Tibial artery (tissue), 4 donors: ENCODE measurements at regions not wholly inside any gene's neighbourhood (a gene's known extent, or its start where the extent isn't known, plus 50 kb on each side); places are given as distances from the start of the nearest gene placed in this dataset.
"Not testable (repeated sequence)": the region's sequence is repeated elsewhere in the genome, so short reads cannot be mapped to it uniquely, and the experiment has no call there.

Source experiments
- DNase-seq, 2 donors: peaks; one replicate each; pipeline ENCODE4 v3.0.0-alpha.2; 2019
- H3K27ac ChIP-seq, 2 donors: fragments of 200-600 bp; sonication (generic) in 1 of 2; 1 replicate in 1 of 2; 2 replicates in 1 of 2; pipeline ENCODE4 v1.5.1; 2018 to 2019; ENCODE audit warnings: mild to moderate bottlenecking in 1 of 2
- H3K27me3 ChIP-seq, 2 donors: fragments of 200-600 bp; sonication (generic) in 1 of 2; one replicate each; pipeline versions ENCODE4 v1.5.1 to v1.6.0; 2016 to 2019
- H3K36me3 ChIP-seq, 3 donors: fragments of 200-600 bp; sonication (generic) in 2 of 3; one replicate each; pipeline ENCODE4 v1.5.1; 2016 to 2019; ENCODE audit warnings: mild to moderate bottlenecking in 2 of 3
- H3K4me1 ChIP-seq, 4 donors: fragments of 200-600 bp; sonication (generic) in 2 of 4; 1 replicate in 3 of 4; 2 replicates in 1 of 4; pipeline ENCODE4 v1.5.1; 2016 to 2019
- H3K4me3 ChIP-seq, 2 donors: fragments of 200-600 bp; sonication (generic) in 1 of 2; 1 replicate in 1 of 2; 2 replicates in 1 of 2; pipeline ENCODE4 v1.5.1; 2018 to 2019; ENCODE audit warnings: mild to moderate bottlenecking in 2 of 2
- H3K9me3 ChIP-seq, 3 donors: fragments of 200-600 bp; sonication (generic) in 1 of 3; one replicate each; pipeline ENCODE4 v1.5.1; 2016 to 2019
- intact Hi-C: fragments of 100-400 bp; cut with DNase I; formaldehyde crosslinking; loops from one replicate; pipeline ENCODE4 v1.15.0; 2023; ENCODE audit warnings: low total_unique reads

- DNase-seq, H3K4me3 ChIP-seq, intact Hi-C loops, H3K27me3 ChIP-seq, H3K4me1 ChIP-seq, H3K9me3 ChIP-seq, H3K36me3 ChIP-seq, H3K27ac ChIP-seq: not testable (repeated sequence)
Observed at GRCh38 chr9:62095714-62096345, 906.0 kb downstream of the SPATA31A7 start.

GRCh38 chr9:62110486-62110885 lies 920.6 kb downstream of the SPATA31A7 start:
- H3K4me3 ChIP-seq, H3K27me3 ChIP-seq, H3K27ac ChIP-seq, H3K9me3 ChIP-seq, intact Hi-C loops, H3K4me1 ChIP-seq, DNase-seq, H3K36me3 ChIP-seq: not testable (repeated sequence)

- intact Hi-C loops, H3K4me3 ChIP-seq: not testable (repeated sequence)
Observed at GRCh38 chr9:62116951-62117640, 927.3 kb downstream of the SPATA31A7 start.

GRCh38 chr9:62119656-62120055 lies 929.8 kb downstream of the SPATA31A7 start:
- DNase-seq, intact Hi-C loops, H3K27me3 ChIP-seq, H3K9me3 ChIP-seq, H3K36me3 ChIP-seq, H3K27ac ChIP-seq, H3K4me1 ChIP-seq, H3K4me3 ChIP-seq: not testable (repeated sequence)

More at GRCh38 chr9:62116951-62117640, 927.3 kb downstream of the SPATA31A7 start:
- not testable (repeated sequence) for H3K27me3 ChIP-seq, H3K9me3 ChIP-seq, DNase-seq, H3K27ac ChIP-seq, H3K4me1 ChIP-seq, H3K36me3 ChIP-seq

- H3K27ac ChIP-seq, H3K27me3 ChIP-seq, H3K4me3 ChIP-seq, DNase-seq, intact Hi-C loops, H3K9me3 ChIP-seq, H3K36me3 ChIP-seq, H3K4me1 ChIP-seq: not testable (repeated sequence)
Observed at GRCh38 chr9:62125631-62126611, 936.1 kb downstream of the SPATA31A7 start.

- DNase-seq, H3K36me3 ChIP-seq, intact Hi-C loops, H3K27me3 ChIP-seq, H3K4me1 ChIP-seq, H3K9me3 ChIP-seq, H3K4me3 ChIP-seq, H3K27ac ChIP-seq: not testable (repeated sequence)
Observed at GRCh38 chr9:62135022-62135421, 945.2 kb downstream of the SPATA31A7 start.

- H3K4me1 ChIP-seq, H3K27me3 ChIP-seq, H3K36me3 ChIP-seq, DNase-seq, H3K9me3 ChIP-seq, intact Hi-C loops, H3K27ac ChIP-seq, H3K4me3 ChIP-seq: not testable (repeated sequence)
Observed at GRCh38 chr9:62145648-62146047, 955.8 kb downstream of the SPATA31A7 start.
